ENCODE measurements at regions not wholly inside any gene's neighbourhood (a gene's known extent, or its start where the extent isn't known, plus 50 kb on each side); places are given as distances from the start of the nearest gene placed in this dataset.

DNA sequence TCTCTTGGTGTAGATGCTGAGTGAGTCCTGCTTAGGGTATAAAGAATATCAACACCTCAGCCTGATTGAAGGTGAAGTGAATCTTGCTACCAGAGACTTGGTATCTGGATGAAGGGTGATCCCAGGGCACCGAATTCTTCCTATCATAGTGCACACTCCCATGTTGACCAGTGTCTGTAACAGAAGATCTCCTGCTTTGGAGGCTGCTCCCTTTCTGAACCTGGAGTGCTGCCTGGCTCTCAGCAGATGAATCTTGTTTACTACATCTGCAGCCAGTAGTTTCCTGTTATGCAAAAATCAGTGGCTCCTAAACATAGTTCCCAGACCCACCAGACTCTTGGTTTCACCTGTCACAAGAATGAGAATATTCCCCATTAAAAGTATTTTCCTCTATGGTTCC is 191.7 kb upstream of the GK2 start:
- TF ChIP-seq, protein P1, sequence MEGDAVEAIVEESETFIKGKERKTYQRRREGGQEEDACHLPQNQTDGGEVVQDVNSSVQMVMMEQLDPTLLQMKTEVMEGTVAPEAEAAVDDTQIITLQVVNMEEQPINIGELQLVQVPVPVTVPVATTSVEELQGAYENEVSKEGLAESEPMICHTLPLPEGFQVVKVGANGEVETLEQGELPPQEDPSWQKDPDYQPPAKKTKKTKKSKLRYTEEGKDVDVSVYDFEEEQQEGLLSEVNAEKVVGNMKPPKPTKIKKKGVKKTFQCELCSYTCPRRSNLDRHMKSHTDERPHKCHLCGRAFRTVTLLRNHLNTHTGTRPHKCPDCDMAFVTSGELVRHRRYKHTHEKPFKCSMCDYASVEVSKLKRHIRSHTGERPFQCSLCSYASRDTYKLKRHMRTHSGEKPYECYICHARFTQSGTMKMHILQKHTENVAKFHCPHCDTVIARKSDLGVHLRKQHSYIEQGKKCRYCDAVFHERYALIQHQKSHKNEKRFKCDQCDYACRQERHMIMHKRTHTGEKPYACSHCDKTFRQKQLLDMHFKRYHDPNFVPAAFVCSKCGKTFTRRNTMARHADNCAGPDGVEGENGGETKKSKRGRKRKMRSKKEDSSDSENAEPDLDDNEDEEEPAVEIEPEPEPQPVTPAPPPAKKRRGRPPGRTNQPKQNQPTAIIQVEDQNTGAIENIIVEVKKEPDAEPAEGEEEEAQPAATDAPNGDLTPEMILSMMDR (conservative IDR thresholded peaks at IDR 0.05 in 1 of 2, IDR thresholded peaks at IDR 0.05 in 1 of 2; ENCODE audit: low read depth in 1 of 2, low read length in 2 of 2), result no peak
- TF ChIP-seq EZH2 (IDR thresholded peaks at IDR 0.05; ENCODE audit: low read length, missing control alignments), result no peak
